IMR-90 (cell line): ENCODE measurements at regions not wholly inside any gene's neighbourhood (a gene's known extent, or its start where the extent isn't known, plus 50 kb on each side); places are given as distances from the start of the nearest gene placed in this dataset.

ENCODE experiments used
- ATAC-seq: fragments of 200-7000 bp; cut with Tn5 transposase; 2 replicates; pipeline ENCODE4 v1.9.1; 2020; ENCODE audit warnings: low read depth, mild to moderate bottlenecking, moderate library complexity
- BruUV-seq: library from RNA; stranded (reverse); fragments of 400-500 nt; replicated peaks from 2 replicates; lab custom pipeline; 2021; lab: Mats Ljungman, UMichigan
- CTCF ChIA-PET: fragments of 300-600 bp; formaldehyde crosslinking; extraction: SDS; loops from one replicate; lab custom pipeline; 2021; ENCODE audit warnings: antibody characterized with exemption; lab: Yijun Ruan, JAX
- POLR2A ChIA-PET: fragments of 300-600 bp; sonication (Branson Sonifier 250); formaldehyde crosslinking; loops from one replicate; lab custom pipeline; 2022; ENCODE audit warnings: antibody characterized with exemption; ENCODE audit not compliant: unreplicated experiment; lab: Charles Lee
- DNase-seq: peaks from one replicate; pipeline ENCODE4 v3.0.0; 2013
- H2AFZ ChIP-seq: replicated peaks from 2 replicates; pipeline ENCODE3; 2013; ENCODE audit warnings: low read length, mild to moderate bottlenecking; ENCODE audit not compliant: poor library complexity
- H2AK5ac ChIP-seq: 2 replicates; pipeline ENCODE4 v1.6.1; 2013; ENCODE audit warnings: low read depth, low read length, inconsistent platforms
- H2AK9ac ChIP-seq: replicated peaks from 2 replicates; pipeline ENCODE3; 2013; ENCODE audit warnings: mild to moderate bottlenecking, low read depth, low read length, moderate library complexity; ENCODE audit not compliant: poor library complexity
- H2BK120ac ChIP-seq: 2 replicates; pipeline ENCODE4 v1.6.1; 2013; ENCODE audit warnings: low read depth, low read length, inconsistent platforms
- H2BK15ac ChIP-seq: 3 replicates; pipeline ENCODE4 v1.6.1; 2013; ENCODE audit warnings: low read depth, low read length, inconsistent platforms
- H2BK20ac ChIP-seq: 2 replicates; pipeline ENCODE4 v1.6.1; 2013; ENCODE audit warnings: low read depth, mild to moderate bottlenecking, inconsistent platforms, low read length, moderate library complexity
- H2BK5ac ChIP-seq: 2 replicates; pipeline ENCODE4 v1.6.1; 2013; ENCODE audit warnings: mild to moderate bottlenecking, low read depth, low read length, inconsistent platforms; ENCODE audit not compliant: poor library complexity, severe bottlenecking
- H3K14ac ChIP-seq: replicated peaks from 2 replicates; pipeline ENCODE4 v1.6.1; 2013; ENCODE audit warnings: low read depth, low read length, inconsistent platforms
- H3K18ac ChIP-seq: 2 replicates; pipeline ENCODE4 v1.6.1; 2013; ENCODE audit warnings: low read depth, low read length, control low read depth
- H3K23ac ChIP-seq: 2 replicates; pipeline ENCODE4 v1.6.1; 2013; ENCODE audit warnings: low read depth, low read length, inconsistent platforms
- H3K27ac ChIP-seq: 2 replicates; pipeline ENCODE4 v1.5.1; 2013; ENCODE audit warnings: mild to moderate bottlenecking, control low read depth, low read length; ENCODE audit not compliant: insufficient read depth
- H3K27me3 ChIP-seq: 2 replicates; pipeline ENCODE4 v1.6.1; 2013; ENCODE audit warnings: low read length; ENCODE audit not compliant: control insufficient read depth, insufficient read depth
- H3K36me3 ChIP-seq: 2 replicates; pipeline ENCODE4 v1.6.1; 2013; ENCODE audit warnings: low read length, mixed read lengths; ENCODE audit not compliant: control insufficient read depth, insufficient read depth
- H3K4ac ChIP-seq: 2 replicates; pipeline ENCODE4 v1.6.1; 2013; ENCODE audit warnings: low read depth, low read length, inconsistent platforms
- H3K4me1 ChIP-seq: 2 replicates; pipeline ENCODE4 v1.6.1; 2013; ENCODE audit warnings: low read length, mixed read lengths; ENCODE audit not compliant: control insufficient read depth, insufficient read depth
- H3K4me2 ChIP-seq: 2 replicates; pipeline ENCODE4 v1.6.1; 2013; ENCODE audit warnings: low read depth, mild to moderate bottlenecking, control low read depth, low read length, moderate library complexity
- H3K4me3 ChIP-seq: 2 replicates; pipeline ENCODE4 v1.5.1; 2013; ENCODE audit warnings: low read depth, mild to moderate bottlenecking, control low read depth, low read length, moderate library complexity; ENCODE audit not compliant: insufficient read depth
- H3K56ac ChIP-seq: 2 replicates; pipeline ENCODE4 v1.6.1; 2013; ENCODE audit warnings: low read length, inconsistent platforms; ENCODE audit not compliant: insufficient read depth; ENCODE audit errors: extremely low read depth
- H3K79me1 ChIP-seq, 2 experiments: 2 replicates each; pipeline ENCODE4 v1.6.1; 2013; ENCODE audit warnings: low read length in 2 of 2, inconsistent platforms in 1 of 2, low read depth in 1 of 2
- H3K9ac ChIP-seq: 2 replicates; pipeline ENCODE4 v1.6.1; 2013; ENCODE audit warnings: low read depth, low read length, control low read depth
- H3K9me1 ChIP-seq: 2 replicates; pipeline ENCODE4 v1.6.1; 2013; ENCODE audit warnings: low read length, inconsistent platforms; ENCODE audit not compliant: insufficient read depth
- H3K9me3 ChIP-seq: 2 replicates; pipeline ENCODE4 v1.6.1; 2013; ENCODE audit warnings: low read length; ENCODE audit not compliant: control insufficient read depth, insufficient read depth
- H4K20me1 ChIP-seq: 2 replicates; pipeline ENCODE4 v1.6.1; 2013; ENCODE audit warnings: low read length, inconsistent platforms; ENCODE audit not compliant: insufficient read depth
- H4K5ac ChIP-seq: 2 replicates; pipeline ENCODE4 v1.6.1; 2013; ENCODE audit warnings: mild to moderate bottlenecking, low read depth, low read length, control low read depth
- H4K8ac ChIP-seq, 2 experiments: 2 replicates each; pipeline ENCODE4 v1.6.1; 2013; ENCODE audit warnings: low read depth in 2 of 2, low read length in 2 of 2, control low read depth in 1 of 2, inconsistent platforms in 1 of 2
- H4K91ac ChIP-seq: 2 replicates; pipeline ENCODE4 v1.6.1; 2013; ENCODE audit warnings: low read depth, low read length, inconsistent platforms; ENCODE audit not compliant: insufficient read depth
- BHLHE40 ChIP-seq: fragments of 150-350 bp; IDR thresholded peaks from 2 replicates; pipeline ENCODE4 v1.6.1; 2016; ENCODE audit warnings: mild to moderate bottlenecking, low read depth, low read length
- CEBPB ChIP-seq: IDR thresholded peaks from 2 replicates; pipeline ENCODE4 v1.6.1; 2012; ENCODE audit warnings: low read depth, low read length, improper control_type of control experiment
- CHD1 ChIP-seq: IDR thresholded peaks from 2 replicates; pipeline ENCODE4 v1.6.1; 2012; ENCODE audit warnings: low read depth, low read length, improper control_type of control experiment
- CTCF ChIP-seq: conservative IDR thresholded peaks from 2 replicates; pipeline ENCODE4 v1.5.1; 2012; ENCODE audit warnings: mild to moderate bottlenecking, low read depth, low read length, improper control_type of control experiment
- ELK1 ChIP-seq: fragments of 150-350 bp; IDR thresholded peaks from 2 replicates; pipeline ENCODE4 v1.6.1; 2016; ENCODE audit warnings: low read depth, mild to moderate bottlenecking, low read length, moderate library complexity, borderline replicate concordance
- FOS ChIP-seq: fragments of 150-350 bp; IDR thresholded peaks from 2 replicates; pipeline ENCODE4 v1.6.1; 2016; ENCODE audit warnings: low read depth, low read length
- MAFK ChIP-seq: IDR thresholded peaks from 2 replicates; pipeline ENCODE4 v1.6.1; 2012; ENCODE audit warnings: low read depth, low read length, improper control_type of control experiment
- MAZ ChIP-seq: IDR thresholded peaks from 2 replicates; pipeline ENCODE4 v1.6.1; 2012; ENCODE audit warnings: low read depth, mild to moderate bottlenecking, low read length, improper control_type of control experiment, moderate library complexity, borderline replicate concordance
- MXI1 ChIP-seq: IDR thresholded peaks from 2 replicates; pipeline ENCODE4 v1.6.1; 2012; ENCODE audit warnings: low read depth, mild to moderate bottlenecking, low read length, moderate library complexity, borderline replicate concordance
- NFE2L2 ChIP-seq: fragments of 150-350 bp; IDR thresholded peaks from 2 replicates; pipeline ENCODE4 v1.6.1; 2016; ENCODE audit warnings: low read depth, mild to moderate bottlenecking, low read length
- POLR2A ChIP-seq: IDR thresholded peaks from 2 replicates; pipeline ENCODE4 v1.6.1; 2012; ENCODE audit warnings: mild to moderate bottlenecking, low read depth, low read length
- RAD21 ChIP-seq: IDR thresholded peaks from 2 replicates; pipeline ENCODE4 v1.6.1; 2012; ENCODE audit warnings: low read length, improper control_type of control experiment
- RCOR1 ChIP-seq: IDR thresholded peaks from 2 replicates; pipeline ENCODE4 v1.6.1; 2012; ENCODE audit warnings: mild to moderate bottlenecking, low read length, improper control_type of control experiment; ENCODE audit not compliant: insufficient replicate concordance
- RFX5 ChIP-seq: IDR thresholded peaks from 2 replicates; pipeline ENCODE4 v1.8.0; 2012; ENCODE audit warnings: low read depth, mild to moderate bottlenecking, low read length, moderate library complexity
- SMC3 ChIP-seq: fragments of 150-350 bp; IDR thresholded peaks from 2 replicates; pipeline ENCODE4 v1.6.1; 2016; ENCODE audit warnings: low read depth, mild to moderate bottlenecking, antibody characterized with exemption, low read length, moderate library complexity
- USF2 ChIP-seq: fragments of 150-350 bp; IDR thresholded peaks from 2 replicates; pipeline ENCODE4 v1.6.1; 2017; ENCODE audit warnings: mild to moderate bottlenecking, antibody characterized with exemption, low read length, low read depth
- WGBS, 2 experiments: methylation state at CpG; one replicate each; pipeline versions ENCODE4 v1.1.5 to v1.1.7; 2013; ENCODE audit warnings: missing lambda C conversion rate in 2 of 2; ENCODE audit not compliant: insufficient read length in 1 of 2; ENCODE audit errors: extremely low coverage in 2 of 2; 5-methylcytosine and 5-hydroxymethylcytosine counted together
- dilution Hi-C: fragments of 300-500 bp; cut with HindIII; formaldehyde crosslinking; loops from one replicate; pipeline ENCODE4 v1.14.3; 2018; ENCODE audit warnings: low sequenced_read_pairs; ENCODE audit not compliant: unreplicated experiment
- in situ Hi-C: fragments of 300-500 bp; cut with MboI; formaldehyde crosslinking; loops from 3 replicates; pipeline ENCODE4 v1.14.3; 2019; ENCODE audit warnings: low sequenced_read_pairs, inconsistent platforms, mixed read lengths
- intact Hi-C: fragments of 100-400 bp; cut with micrococcal nuclease; formaldehyde crosslinking; loops from 2 replicates; pipeline ENCODE4 v1.10.0; 2022

GRCh38 chr13:68905186-68905585, 1202.4 kb upstream of the ATXN8OS start:
- Histone ChIP-seq H3K4me2 (no peak overlapping the region), H3K23ac (no peak overlapping the region), H3K9me3 (peaks cover 5% of the 10 kb centered on the region; the same call in 1 of the 2 replicates), H3K9me1 (no peaks in the 10 kb centered on the region), H3K9ac (no peak overlapping the region), H3K14ac (no peak overlapping the region), H3K4ac (no peak overlapping the region), H2BK15ac (no peak overlapping the region), H3K4me1 (no peaks in the 10 kb centered on the region), H3K18ac (no peak overlapping the region), H2AK9ac (no peak overlapping the region), H4K91ac (no peak overlapping the region), H4K20me1 (no peaks in the 10 kb centered on the region), H3K27me3 (no peaks in the 10 kb centered on the region), H2AK5ac (no peak overlapping the region), H3K36me3 (no peaks in the 10 kb centered on the region), H3K4me3 (no peak overlapping the region), H4K8ac (no peak overlapping the region), H4K5ac (no peak overlapping the region), H2BK20ac (no peak overlapping the region), H2BK5ac (no peak overlapping the region), H2AFZ (no peak overlapping the region), H3K56ac (no peak overlapping the region), H2BK120ac (no peak overlapping the region), H3K79me1 (no peaks in the 10 kb centered on the region), H3K27ac (no peak overlapping the region)
- in situ Hi-C loops (no loop called here), dilution Hi-C loops (no loop called here), intact Hi-C loops (no loop called here)
- no CpG with 5 or more reads among the region's 1 CpG for WGBS, 2 experiments
- ChIA-PET CTCF (no interaction called here), POLR2A (no interaction called here)
- DNase-seq (no peak), ATAC-seq (no peak)
- no TSS peak for BruUV-seq
- TF ChIP-seq RCOR1 (no peak), ELK1 (no peak), RFX5 (no peak), CTCF (no peak), BHLHE40 (no peak), CEBPB (no peak), MXI1 (no peak), MAZ (no peak), POLR2A (no peak), CHD1 (no peak), MAFK (no peak), SMC3 (no peak), USF2 (no peak), RAD21 (no peak), FOS (no peak), NFE2L2 (no peak)
